ENCODE measurements at regions not wholly inside any gene's neighbourhood (a gene's known extent, or its start where the extent isn't known, plus 50 kb on each side); places are given as distances from the start of the nearest gene placed in this dataset.

DNA sequence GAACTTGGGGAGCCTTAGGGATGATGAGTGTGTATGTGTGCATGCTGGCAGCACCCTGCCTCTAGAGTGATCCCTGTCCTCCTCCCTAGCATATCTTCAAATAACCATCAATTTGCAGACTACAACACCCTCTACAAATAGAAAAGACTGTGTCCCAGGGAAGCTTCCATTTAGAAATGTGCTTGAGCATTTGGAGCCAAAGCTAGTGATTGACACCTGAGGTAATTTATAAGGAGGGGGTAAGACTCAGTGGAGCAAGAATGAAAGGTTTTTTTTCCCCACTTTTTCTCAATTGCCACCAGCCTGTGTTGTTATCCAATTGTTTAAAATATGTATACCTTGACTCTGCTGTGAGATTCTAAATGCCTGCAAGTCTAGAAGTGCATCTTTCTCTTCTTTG is 286.0 kb upstream of the SLC14A2 start:
- intact Hi-C loops (cut with DNase I): loop anchor here (5.0 to 10.0 kb wide), 4 partner anchors 53 to 305 kb away; no protein-coding TSS in a partner anchor
- no peak overlapping the region for H3K4me3 ChIP-seq
- no peaks in the 10 kb centered on the region for H3K36me3 ChIP-seq
- no peaks in the 10 kb centered on the region for H3K9me3 ChIP-seq
- no peaks in the 10 kb centered on the region for H3K27me3 ChIP-seq (replicated peaks; ENCODE audit: insufficient read depth)
- no peak for DNase-seq (ENCODE audit: low spot score)
- TF ChIP-seq POLR2A (IDR thresholded peaks at IDR 0.05): no peak
- TF ChIP-seq, protein P1, sequence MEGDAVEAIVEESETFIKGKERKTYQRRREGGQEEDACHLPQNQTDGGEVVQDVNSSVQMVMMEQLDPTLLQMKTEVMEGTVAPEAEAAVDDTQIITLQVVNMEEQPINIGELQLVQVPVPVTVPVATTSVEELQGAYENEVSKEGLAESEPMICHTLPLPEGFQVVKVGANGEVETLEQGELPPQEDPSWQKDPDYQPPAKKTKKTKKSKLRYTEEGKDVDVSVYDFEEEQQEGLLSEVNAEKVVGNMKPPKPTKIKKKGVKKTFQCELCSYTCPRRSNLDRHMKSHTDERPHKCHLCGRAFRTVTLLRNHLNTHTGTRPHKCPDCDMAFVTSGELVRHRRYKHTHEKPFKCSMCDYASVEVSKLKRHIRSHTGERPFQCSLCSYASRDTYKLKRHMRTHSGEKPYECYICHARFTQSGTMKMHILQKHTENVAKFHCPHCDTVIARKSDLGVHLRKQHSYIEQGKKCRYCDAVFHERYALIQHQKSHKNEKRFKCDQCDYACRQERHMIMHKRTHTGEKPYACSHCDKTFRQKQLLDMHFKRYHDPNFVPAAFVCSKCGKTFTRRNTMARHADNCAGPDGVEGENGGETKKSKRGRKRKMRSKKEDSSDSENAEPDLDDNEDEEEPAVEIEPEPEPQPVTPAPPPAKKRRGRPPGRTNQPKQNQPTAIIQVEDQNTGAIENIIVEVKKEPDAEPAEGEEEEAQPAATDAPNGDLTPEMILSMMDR (IDR thresholded peaks at IDR 0.05): no peak
- no peak for TF ChIP-seq POLR2AphosphoS5 (IDR thresholded peaks at IDR 0.05)
- H3K4me1 ChIP-seq (replicated peaks): no peaks in the 10 kb centered on the region
- H3K27ac ChIP-seq: no peak overlapping the region

- H3K27ac ChIP-seq: no peak overlapping the region
- H3K27me3 ChIP-seq (replicated peaks; ENCODE audit: insufficient read depth): no peaks in the 10 kb centered on the region
- H3K4me3 ChIP-seq: no peak overlapping the region
- TF ChIP-seq POLR2AphosphoS5 (IDR thresholded peaks at IDR 0.05): no peak
- no peak for TF ChIP-seq POLR2A (IDR thresholded peaks at IDR 0.05)
- TF ChIP-seq, protein P1 (IDR thresholded peaks at IDR 0.05): no peak
- no peak for DNase-seq (ENCODE audit: low spot score)
- H3K36me3 ChIP-seq: no peaks in the 10 kb centered on the region
- no peaks in the 10 kb centered on the region for H3K9me3 ChIP-seq
- WGBS: 85% methylated on average over 2 of the region's 2 CpGs
- intact Hi-C loops (cut with DNase I): no loop called here
- no peaks in the 10 kb centered on the region for H3K4me1 ChIP-seq (replicated peaks)
Measured at GRCh38 chr18:45330170-45330594, 285.1 kb upstream of the SLC14A2 start.

GRCh38 chr18:45332871-45333270 is 282.4 kb upstream of the SLC14A2 start:
- H3K27ac ChIP-seq: no peak overlapping the region
- no peaks in the 10 kb centered on the region for H3K9me3 ChIP-seq
- WGBS: 93% methylated on average over 1 of the region's 1 CpG
- no peak for DNase-seq (ENCODE audit: low spot score)
- H3K4me1 ChIP-seq (replicated peaks): no peaks in the 10 kb centered on the region
- H3K36me3 ChIP-seq: no peaks in the 10 kb centered on the region
- H3K27me3 ChIP-seq (replicated peaks; ENCODE audit: insufficient read depth): no peaks in the 10 kb centered on the region
- intact Hi-C loops (cut with DNase I): no loop called here
- TF ChIP-seq POLR2AphosphoS5 (IDR thresholded peaks at IDR 0.05) (no peak), POLR2A (IDR thresholded peaks at IDR 0.05) (no peak)
- TF ChIP-seq, protein P1 (IDR thresholded peaks at IDR 0.05): no peak
- no peak overlapping the region for H3K4me3 ChIP-seq

GRCh38 chr18:45334191-45334590 is 281.1 kb upstream of the SLC14A2 start:
- Histone ChIP-seq H3K4me3 (no peak overlapping the region), H3K9me3 (no peaks in the 10 kb centered on the region), H3K36me3 (no peaks in the 10 kb centered on the region), H3K4me1 (replicated peaks) (no peaks in the 10 kb centered on the region), H3K27me3 (replicated peaks; ENCODE audit: insufficient read depth) (no peaks in the 10 kb centered on the region), H3K27ac (no peak overlapping the region)
- no peak for DNase-seq (ENCODE audit: low spot score)
- TF ChIP-seq POLR2AphosphoS5 (IDR thresholded peaks at IDR 0.05): no peak
- TF ChIP-seq, protein P1 (IDR thresholded peaks at IDR 0.05): no peak
- TF ChIP-seq POLR2A (IDR thresholded peaks at IDR 0.05): no peak
- intact Hi-C loops (cut with DNase I): no loop called here
- 86% methylated on average over 1 of the region's 1 CpG for whole genome bisulfite sequencing

DNA sequence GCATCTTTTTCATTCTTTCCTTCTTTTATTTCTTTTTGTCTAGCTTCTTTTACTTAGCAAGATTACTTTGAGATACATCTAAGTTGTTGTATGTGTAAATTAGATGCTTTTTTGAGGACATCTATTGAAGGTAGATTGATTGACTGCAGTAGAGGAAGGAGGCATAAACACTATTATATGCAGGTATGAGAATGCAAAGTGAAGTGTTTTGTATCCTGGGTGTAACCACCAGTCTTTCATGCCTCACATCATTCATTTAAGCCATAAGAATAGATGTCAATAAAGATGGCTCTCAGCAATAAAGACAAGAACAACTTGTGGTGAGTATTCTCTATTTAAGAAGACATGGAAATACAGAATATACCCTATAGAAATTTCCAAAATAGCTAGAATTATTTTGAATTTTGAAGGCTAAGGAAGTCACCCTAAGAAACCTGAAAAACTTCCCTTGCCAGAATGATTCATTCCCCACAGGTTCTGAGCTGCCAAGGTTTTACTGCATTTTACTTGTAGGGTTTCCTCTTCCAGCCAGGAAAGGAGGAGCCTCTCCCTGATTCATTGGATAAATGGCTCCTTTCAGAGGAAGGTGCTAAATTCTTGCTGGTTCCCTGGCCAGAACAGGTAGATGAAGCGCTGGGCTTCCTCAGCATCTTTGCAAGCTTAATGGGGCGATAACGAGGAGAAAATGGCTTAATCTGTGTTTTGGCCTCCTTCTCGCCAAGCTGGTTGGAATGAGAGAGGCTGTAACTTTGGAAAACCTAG is 279.8 kb upstream of the SLC14A2 start:
- H3K9me3 ChIP-seq: no peaks in the 10 kb centered on the region
- DNase-seq (ENCODE audit: low spot score): peak; percentile 54
- TF ChIP-seq POLR2AphosphoS5 (IDR thresholded peaks at IDR 0.05): peak; percentile 78
- TF ChIP-seq, protein P1 (IDR thresholded peaks at IDR 0.05): no peak
- no peak for TF ChIP-seq POLR2A (IDR thresholded peaks at IDR 0.05)
- H3K36me3 ChIP-seq: no peaks in the 10 kb centered on the region
- no peak overlapping the region for H3K27ac ChIP-seq
- intact Hi-C loops (cut with DNase I): no loop called here
- 34% methylated on average over 4 of the region's 4 CpGs for WGBS
- no peaks in the 10 kb centered on the region for H3K4me1 ChIP-seq (replicated peaks)
- H3K4me3 ChIP-seq: no peak overlapping the region
- H3K27me3 ChIP-seq (replicated peaks; ENCODE audit: insufficient read depth): no peaks in the 10 kb centered on the region
